IMR-90 (cell line): ENCODE measurements at regions not wholly inside any gene's neighbourhood (a gene's known extent, or its start where the extent isn't known, plus 50 kb on each side); places are given as distances from the start of the nearest gene placed in this dataset.

ENCODE experiments used
- ATAC-seq: fragments of 200-7000 bp; cut with Tn5 transposase; 2 replicates; pipeline ENCODE4 v1.9.1; 2020; ENCODE audit warnings: low read depth, mild to moderate bottlenecking, moderate library complexity
- BruUV-seq: library from RNA; stranded (reverse); fragments of 400-500 nt; replicated peaks from 2 replicates; lab custom pipeline; 2021; lab: Mats Ljungman, UMichigan
- CTCF ChIA-PET: fragments of 300-600 bp; formaldehyde crosslinking; extraction: SDS; loops from one replicate; lab custom pipeline; 2021; ENCODE audit warnings: antibody characterized with exemption; lab: Yijun Ruan, JAX
- POLR2A ChIA-PET: fragments of 300-600 bp; sonication (Branson Sonifier 250); formaldehyde crosslinking; loops from one replicate; lab custom pipeline; 2022; ENCODE audit warnings: antibody characterized with exemption; ENCODE audit not compliant: unreplicated experiment; lab: Charles Lee
- DNase-seq: peaks from one replicate; pipeline ENCODE4 v3.0.0; 2013
- H2AFZ ChIP-seq: replicated peaks from 2 replicates; pipeline ENCODE3; 2013; ENCODE audit warnings: low read length, mild to moderate bottlenecking; ENCODE audit not compliant: poor library complexity
- H2AK5ac ChIP-seq: 2 replicates; pipeline ENCODE4 v1.6.1; 2013; ENCODE audit warnings: low read depth, low read length, inconsistent platforms
- H2AK9ac ChIP-seq: replicated peaks from 2 replicates; pipeline ENCODE3; 2013; ENCODE audit warnings: mild to moderate bottlenecking, low read depth, low read length, moderate library complexity; ENCODE audit not compliant: poor library complexity
- H2BK120ac ChIP-seq: 2 replicates; pipeline ENCODE4 v1.6.1; 2013; ENCODE audit warnings: low read depth, low read length, inconsistent platforms
- H2BK15ac ChIP-seq: 3 replicates; pipeline ENCODE4 v1.6.1; 2013; ENCODE audit warnings: low read depth, low read length, inconsistent platforms
- H2BK20ac ChIP-seq: 2 replicates; pipeline ENCODE4 v1.6.1; 2013; ENCODE audit warnings: low read depth, mild to moderate bottlenecking, inconsistent platforms, low read length, moderate library complexity
- H2BK5ac ChIP-seq: 2 replicates; pipeline ENCODE4 v1.6.1; 2013; ENCODE audit warnings: mild to moderate bottlenecking, low read depth, low read length, inconsistent platforms; ENCODE audit not compliant: poor library complexity, severe bottlenecking
- H3K14ac ChIP-seq: replicated peaks from 2 replicates; pipeline ENCODE4 v1.6.1; 2013; ENCODE audit warnings: low read depth, low read length, inconsistent platforms
- H3K18ac ChIP-seq: 2 replicates; pipeline ENCODE4 v1.6.1; 2013; ENCODE audit warnings: low read depth, low read length, control low read depth
- H3K23ac ChIP-seq: 2 replicates; pipeline ENCODE4 v1.6.1; 2013; ENCODE audit warnings: low read depth, low read length, inconsistent platforms
- H3K27ac ChIP-seq: 2 replicates; pipeline ENCODE4 v1.5.1; 2013; ENCODE audit warnings: mild to moderate bottlenecking, control low read depth, low read length; ENCODE audit not compliant: insufficient read depth
- H3K27me3 ChIP-seq: 2 replicates; pipeline ENCODE4 v1.6.1; 2013; ENCODE audit warnings: low read length; ENCODE audit not compliant: control insufficient read depth, insufficient read depth
- H3K36me3 ChIP-seq: 2 replicates; pipeline ENCODE4 v1.6.1; 2013; ENCODE audit warnings: low read length, mixed read lengths; ENCODE audit not compliant: control insufficient read depth, insufficient read depth
- H3K4ac ChIP-seq: 2 replicates; pipeline ENCODE4 v1.6.1; 2013; ENCODE audit warnings: low read depth, low read length, inconsistent platforms
- H3K4me1 ChIP-seq: 2 replicates; pipeline ENCODE4 v1.6.1; 2013; ENCODE audit warnings: low read length, mixed read lengths; ENCODE audit not compliant: control insufficient read depth, insufficient read depth
- H3K4me2 ChIP-seq: 2 replicates; pipeline ENCODE4 v1.6.1; 2013; ENCODE audit warnings: low read depth, mild to moderate bottlenecking, control low read depth, low read length, moderate library complexity
- H3K4me3 ChIP-seq: 2 replicates; pipeline ENCODE4 v1.5.1; 2013; ENCODE audit warnings: low read depth, mild to moderate bottlenecking, control low read depth, low read length, moderate library complexity; ENCODE audit not compliant: insufficient read depth
- H3K56ac ChIP-seq: 2 replicates; pipeline ENCODE4 v1.6.1; 2013; ENCODE audit warnings: low read length, inconsistent platforms; ENCODE audit not compliant: insufficient read depth; ENCODE audit errors: extremely low read depth
- H3K79me1 ChIP-seq, 2 experiments: 2 replicates each; pipeline ENCODE4 v1.6.1; 2013; ENCODE audit warnings: low read length in 2 of 2, inconsistent platforms in 1 of 2, low read depth in 1 of 2
- H3K9ac ChIP-seq: 2 replicates; pipeline ENCODE4 v1.6.1; 2013; ENCODE audit warnings: low read depth, low read length, control low read depth
- H3K9me1 ChIP-seq: 2 replicates; pipeline ENCODE4 v1.6.1; 2013; ENCODE audit warnings: low read length, inconsistent platforms; ENCODE audit not compliant: insufficient read depth
- H3K9me3 ChIP-seq: 2 replicates; pipeline ENCODE4 v1.6.1; 2013; ENCODE audit warnings: low read length; ENCODE audit not compliant: control insufficient read depth, insufficient read depth
- H4K20me1 ChIP-seq: 2 replicates; pipeline ENCODE4 v1.6.1; 2013; ENCODE audit warnings: low read length, inconsistent platforms; ENCODE audit not compliant: insufficient read depth
- H4K5ac ChIP-seq: 2 replicates; pipeline ENCODE4 v1.6.1; 2013; ENCODE audit warnings: mild to moderate bottlenecking, low read depth, low read length, control low read depth
- H4K8ac ChIP-seq, 2 experiments: 2 replicates each; pipeline ENCODE4 v1.6.1; 2013; ENCODE audit warnings: low read depth in 2 of 2, low read length in 2 of 2, control low read depth in 1 of 2, inconsistent platforms in 1 of 2
- H4K91ac ChIP-seq: 2 replicates; pipeline ENCODE4 v1.6.1; 2013; ENCODE audit warnings: low read depth, low read length, inconsistent platforms; ENCODE audit not compliant: insufficient read depth
- CHD1 ChIP-seq: IDR thresholded peaks from 2 replicates; pipeline ENCODE4 v1.6.1; 2012; ENCODE audit warnings: low read depth, low read length, improper control_type of control experiment
- CTCF ChIP-seq: conservative IDR thresholded peaks from 2 replicates; pipeline ENCODE4 v1.5.1; 2012; ENCODE audit warnings: mild to moderate bottlenecking, low read depth, low read length, improper control_type of control experiment
- RAD21 ChIP-seq: IDR thresholded peaks from 2 replicates; pipeline ENCODE4 v1.6.1; 2012; ENCODE audit warnings: low read length, improper control_type of control experiment
- USF2 ChIP-seq: fragments of 150-350 bp; IDR thresholded peaks from 2 replicates; pipeline ENCODE4 v1.6.1; 2017; ENCODE audit warnings: mild to moderate bottlenecking, antibody characterized with exemption, low read length, low read depth
- WGBS, 2 experiments: methylation state at CpG; one replicate each; pipeline versions ENCODE4 v1.1.5 to v1.1.7; 2013; ENCODE audit warnings: missing lambda C conversion rate in 2 of 2; ENCODE audit not compliant: insufficient read length in 1 of 2; ENCODE audit errors: extremely low coverage in 2 of 2; 5-methylcytosine and 5-hydroxymethylcytosine counted together
- dilution Hi-C: fragments of 300-500 bp; cut with HindIII; formaldehyde crosslinking; loops from one replicate; pipeline ENCODE4 v1.14.3; 2018; ENCODE audit warnings: low sequenced_read_pairs; ENCODE audit not compliant: unreplicated experiment
- in situ Hi-C: fragments of 300-500 bp; cut with MboI; formaldehyde crosslinking; loops from 3 replicates; pipeline ENCODE4 v1.14.3; 2019; ENCODE audit warnings: low sequenced_read_pairs, inconsistent platforms, mixed read lengths
- intact Hi-C: fragments of 100-400 bp; cut with micrococcal nuclease; formaldehyde crosslinking; loops from 2 replicates; pipeline ENCODE4 v1.10.0; 2022
- TF ChIP-seq, protein P1 (sequence below): fragments of 150-350 bp; IDR thresholded peaks from 2 replicates; pipeline ENCODE4 v1.6.1; 2016; ENCODE audit warnings: low read depth, mild to moderate bottlenecking, low read length, moderate library complexity, borderline replicate concordance

DNA sequence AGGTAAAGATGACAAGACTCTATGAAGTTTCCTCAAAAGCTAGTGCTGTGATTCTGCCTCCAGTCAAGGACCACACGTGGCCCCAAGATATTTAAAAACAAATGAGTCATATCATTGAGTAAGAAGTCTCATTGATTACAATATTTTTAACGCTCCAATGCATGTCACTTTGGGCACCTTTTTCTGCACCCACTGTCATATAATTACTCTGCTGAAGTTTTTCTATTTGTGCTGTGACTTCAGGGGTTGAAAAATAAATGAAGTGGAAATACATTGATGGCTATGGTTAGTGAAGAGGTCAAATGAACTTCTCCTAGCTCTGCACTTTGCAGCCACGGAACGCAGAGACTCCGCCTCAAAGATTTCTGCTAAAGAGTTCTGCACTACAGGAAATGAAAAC lies 344.3 kb upstream of the KYNU start:
- Histone ChIP-seq H3K14ac (no peak overlapping the region), H4K5ac (no peak overlapping the region), H3K18ac (no peak overlapping the region), H2AFZ (no peak overlapping the region), H3K79me1 (no peaks in the 10 kb centered on the region), H3K56ac (no peak overlapping the region), H3K9me1 (no peaks in the 10 kb centered on the region), H2BK20ac (no peak overlapping the region), H3K4me2 (no peak overlapping the region), H3K4ac (no peak overlapping the region), H2BK5ac (no peak overlapping the region), H3K9me3 (no peaks in the 10 kb centered on the region), H3K23ac (no peak overlapping the region), H4K91ac (no peak overlapping the region), H3K4me1 (no peaks in the 10 kb centered on the region), H3K4me3 (no peak overlapping the region), H3K27ac (no peak overlapping the region), H3K9ac (no peak overlapping the region), H2AK5ac (no peak overlapping the region), H2BK120ac (no peak overlapping the region), H3K36me3 (no peaks in the 10 kb centered on the region), H3K27me3 (no peaks in the 10 kb centered on the region), H4K20me1 (no peaks in the 10 kb centered on the region), H2BK15ac (no peak overlapping the region), H2AK9ac (no peak overlapping the region), H4K8ac (no peak overlapping the region)
- ATAC-seq (no peak), DNase-seq (no peak)
- in situ Hi-C loops: no loop called here
- no TSS peak for BruUV-seq
- WGBS, 2 experiments: no CpG with 5 or more reads among the region's 5 CpGs
- CTCF ChIA-PET: no interaction called here
- intact Hi-C loops: no loop called here
- dilution Hi-C loops: no loop called here
- TF ChIP-seq, protein P1, sequence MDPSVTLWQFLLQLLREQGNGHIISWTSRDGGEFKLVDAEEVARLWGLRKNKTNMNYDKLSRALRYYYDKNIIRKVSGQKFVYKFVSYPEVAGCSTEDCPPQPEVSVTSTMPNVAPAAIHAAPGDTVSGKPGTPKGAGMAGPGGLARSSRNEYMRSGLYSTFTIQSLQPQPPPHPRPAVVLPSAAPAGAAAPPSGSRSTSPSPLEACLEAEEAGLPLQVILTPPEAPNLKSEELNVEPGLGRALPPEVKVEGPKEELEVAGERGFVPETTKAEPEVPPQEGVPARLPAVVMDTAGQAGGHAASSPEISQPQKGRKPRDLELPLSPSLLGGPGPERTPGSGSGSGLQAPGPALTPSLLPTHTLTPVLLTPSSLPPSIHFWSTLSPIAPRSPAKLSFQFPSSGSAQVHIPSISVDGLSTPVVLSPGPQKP: no peak
- TF ChIP-seq RAD21 (no peak), CTCF (no peak), CHD1 (no peak), USF2 (peak; percentile 5; the same call in 1 of the 2 replicates)
- POLR2A ChIA-PET: no interaction called here
